C4-2B (cell line): ENCODE measurements at regions not wholly inside any gene's neighbourhood (a gene's known extent, or its start where the extent isn't known, plus 50 kb on each side); places are given as distances from the start of the nearest gene placed in this dataset.
"Not testable (repeated sequence)": the region's sequence is repeated elsewhere in the genome, so short reads cannot be mapped to it uniquely, and the experiment has no call there.

ENCODE experiments used
- H3K27ac ChIP-seq: fragments of 450-650 bp; 2 replicates; pipeline ENCODE4 v1.5.1; 2017
- CTCF ChIP-seq: fragments of 450-650 bp; conservative IDR thresholded peaks from 2 replicates; pipeline ENCODE4 v1.5.1; 2017; ENCODE audit warnings: mild to moderate bottlenecking
- ZFX ChIP-seq: fragments of 450-650 bp; IDR thresholded peaks from 2 replicates; pipeline ENCODE4 v1.6.1; 2017

- TF ChIP-seq ZFX (no peak), CTCF (no peak)
- no peak overlapping the region for H3K27ac ChIP-seq
These were observed 71.1 kb upstream of the FMNL2 start for GRCh38 chr2:152263911-152264310.

- H3K27ac ChIP-seq = not testable (repeated sequence)
These were observed 61.2 kb upstream of the FMNL2 start for GRCh38 chr2:152273732-152274260.

GRCh38 chr2:152277896-152278295 is 57.1 kb upstream of the FMNL2 start:
- H3K27ac ChIP-seq = not testable (repeated sequence)

GRCh38 chr2:152278526-152278925 is 56.4 kb upstream of the FMNL2 start:
- H3K27ac ChIP-seq = no peak overlapping the region
- TF ChIP-seq CTCF (no peak), ZFX (no peak)

GRCh38 chr2:152279367-152279766 is 55.6 kb upstream of the FMNL2 start:
- H3K27ac ChIP-seq = not testable (repeated sequence)

GRCh38 chr2:152280780-152281179 is 54.2 kb upstream of the FMNL2 start:
- no peak overlapping the region for H3K27ac ChIP-seq
- no peak for TF ChIP-seq ZFX
- TF ChIP-seq CTCF = no peak

- TF ChIP-seq CTCF = no peak
- no peak overlapping the region for H3K27ac ChIP-seq
These were observed 51.6 kb upstream of the FMNL2 start for GRCh38 chr2:152283392-152283791.

GRCh38 chr2:152284398-152284797 is 50.6 kb upstream of the FMNL2 start:
- TF ChIP-seq CTCF = no peak
- TF ChIP-seq ZFX = no peak
- H3K27ac ChIP-seq = no peak overlapping the region
